ENCODE measurements at regions not wholly inside any gene's neighbourhood (a gene's known extent, or its start where the extent isn't known, plus 50 kb on each side); places are given as distances from the start of the nearest gene placed in this dataset.

DNA sequence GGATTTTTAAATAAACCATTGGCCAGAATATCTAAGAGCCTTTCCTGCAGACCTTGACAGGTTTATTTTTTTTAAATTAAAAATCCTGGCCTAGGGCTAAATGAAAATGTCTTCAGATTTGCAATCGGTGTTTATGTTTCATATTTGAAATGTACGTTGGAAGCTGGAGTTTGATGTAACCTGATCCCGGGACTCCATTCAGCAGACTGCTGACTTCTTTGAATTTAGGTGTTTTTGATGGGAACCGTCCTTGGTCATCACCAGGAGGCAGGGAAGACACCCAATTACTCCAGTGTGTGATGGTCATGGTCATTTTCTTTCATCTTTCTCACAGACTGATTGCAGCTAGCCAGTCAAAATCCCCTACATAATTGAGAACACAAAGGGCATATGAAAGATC lies 60.1 kb upstream of the BRINP1 start:
- TF ChIP-seq, protein P1, sequence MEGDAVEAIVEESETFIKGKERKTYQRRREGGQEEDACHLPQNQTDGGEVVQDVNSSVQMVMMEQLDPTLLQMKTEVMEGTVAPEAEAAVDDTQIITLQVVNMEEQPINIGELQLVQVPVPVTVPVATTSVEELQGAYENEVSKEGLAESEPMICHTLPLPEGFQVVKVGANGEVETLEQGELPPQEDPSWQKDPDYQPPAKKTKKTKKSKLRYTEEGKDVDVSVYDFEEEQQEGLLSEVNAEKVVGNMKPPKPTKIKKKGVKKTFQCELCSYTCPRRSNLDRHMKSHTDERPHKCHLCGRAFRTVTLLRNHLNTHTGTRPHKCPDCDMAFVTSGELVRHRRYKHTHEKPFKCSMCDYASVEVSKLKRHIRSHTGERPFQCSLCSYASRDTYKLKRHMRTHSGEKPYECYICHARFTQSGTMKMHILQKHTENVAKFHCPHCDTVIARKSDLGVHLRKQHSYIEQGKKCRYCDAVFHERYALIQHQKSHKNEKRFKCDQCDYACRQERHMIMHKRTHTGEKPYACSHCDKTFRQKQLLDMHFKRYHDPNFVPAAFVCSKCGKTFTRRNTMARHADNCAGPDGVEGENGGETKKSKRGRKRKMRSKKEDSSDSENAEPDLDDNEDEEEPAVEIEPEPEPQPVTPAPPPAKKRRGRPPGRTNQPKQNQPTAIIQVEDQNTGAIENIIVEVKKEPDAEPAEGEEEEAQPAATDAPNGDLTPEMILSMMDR (IDR thresholded peaks at IDR 0.05 in 2 of 3, conservative IDR thresholded peaks at IDR 0.05 in 1 of 3; ENCODE audit: borderline replicate concordance in 1 of 3, insufficient read depth in 1 of 3, low read depth in 2 of 3, low read length in 2 of 3) = no peak
- TF ChIP-seq POLR2AphosphoS5 (IDR thresholded peaks at IDR 0.05; ENCODE audit: low read depth, low read length) (no peak), TCF7L2 (IDR thresholded peaks at IDR 0.05; ENCODE audit: borderline replicate concordance, extremely low read depth, insufficient read depth, insufficient read length) (no peak), YY1 (IDR thresholded peaks at IDR 0.05; ENCODE audit: extremely low read depth, insufficient replicate concordance, low read depth, low read length) (no peak), EZH2 (IDR thresholded peaks at IDR 0.05) (no peak), ZNF274 (IDR thresholded peaks at IDR 0.05; ENCODE audit: low read depth, low read length) (no peak)
- TF ChIP-seq, protein P2, sequence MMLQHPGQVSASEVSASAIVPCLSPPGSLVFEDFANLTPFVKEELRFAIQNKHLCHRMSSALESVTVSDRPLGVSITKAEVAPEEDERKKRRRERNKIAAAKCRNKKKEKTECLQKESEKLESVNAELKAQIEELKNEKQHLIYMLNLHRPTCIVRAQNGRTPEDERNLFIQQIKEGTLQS (IDR thresholded peaks at IDR 0.05) = no peak
- TF ChIP-seq, protein P3, sequence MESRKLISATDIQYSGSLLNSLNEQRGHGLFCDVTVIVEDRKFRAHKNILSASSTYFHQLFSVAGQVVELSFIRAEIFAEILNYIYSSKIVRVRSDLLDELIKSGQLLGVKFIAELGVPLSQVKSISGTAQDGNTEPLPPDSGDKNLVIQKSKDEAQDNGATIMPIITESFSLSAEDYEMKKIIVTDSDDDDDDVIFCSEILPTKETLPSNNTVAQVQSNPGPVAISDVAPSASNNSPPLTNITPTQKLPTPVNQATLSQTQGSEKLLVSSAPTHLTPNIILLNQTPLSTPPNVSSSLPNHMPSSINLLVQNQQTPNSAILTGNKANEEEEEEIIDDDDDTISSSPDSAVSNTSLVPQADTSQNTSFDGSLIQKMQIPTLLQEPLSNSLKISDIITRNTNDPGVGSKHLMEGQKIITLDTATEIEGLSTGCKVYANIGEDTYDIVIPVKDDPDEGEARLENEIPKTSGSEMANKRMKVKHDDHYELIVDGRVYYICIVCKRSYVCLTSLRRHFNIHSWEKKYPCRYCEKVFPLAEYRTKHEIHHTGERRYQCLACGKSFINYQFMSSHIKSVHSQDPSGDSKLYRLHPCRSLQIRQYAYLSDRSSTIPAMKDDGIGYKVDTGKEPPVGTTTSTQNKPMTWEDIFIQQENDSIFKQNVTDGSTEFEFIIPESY (IDR thresholded peaks at IDR 0.05; ENCODE audit: extremely low read depth, insufficient replicate concordance, low read length) = no peak

All from HCT116 (cell line).